ENCODE measurements at regions not wholly inside any gene's neighbourhood (a gene's known extent, or its start where the extent isn't known, plus 50 kb on each side); places are given as distances from the start of the nearest gene placed in this dataset.
"Not testable (repeated sequence)": the region's sequence is repeated elsewhere in the genome, so short reads cannot be mapped to it uniquely, and the experiment has no call there.

DNA sequence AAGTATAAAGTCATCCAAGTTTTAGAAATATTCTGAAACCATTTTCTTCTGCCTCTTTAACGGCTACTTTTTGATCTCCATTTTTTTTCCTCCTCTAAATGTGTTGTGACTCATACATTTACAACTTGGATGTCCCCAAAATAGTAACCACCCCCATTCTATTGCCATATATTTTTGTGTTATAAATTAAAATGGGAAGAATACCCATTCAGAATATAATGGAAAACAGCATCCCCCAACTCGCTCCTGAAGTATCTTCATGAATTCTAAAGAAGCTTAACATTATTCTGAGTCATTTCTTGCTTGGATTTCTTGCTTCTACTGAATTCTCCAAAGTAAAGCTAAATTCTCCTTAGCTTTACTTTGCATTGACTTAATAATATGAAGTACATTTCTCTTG is 92.0 kb upstream of the PTPN13 start:
- Histone ChIP-seq H3K4me2 (ENCODE audit: low read length) (no peak overlapping the region), H3K4me1 (ENCODE audit: control insufficient read depth, insufficient read depth, low read length) (peaks cover 4% of the 10 kb centered on the region), H3K9me3 (replicated peaks; ENCODE audit: low read length) (no peaks in the 10 kb centered on the region), H3K27me3 (ENCODE audit: control insufficient read depth, insufficient read depth, low read length) (no peaks in the 10 kb centered on the region), H3K9ac (ENCODE audit: low read depth, low read length) (no peak overlapping the region), H3K4me3 (ENCODE audit: low read length) (no peak overlapping the region), H3K36me3 (ENCODE audit: insufficient read depth, low read length) (no peaks in the 10 kb centered on the region)

- Histone ChIP-seq H3K4me1 (ENCODE audit: control insufficient read depth, insufficient read depth, low read length) (peaks cover 13% of the 10 kb centered on the region), H3K4me2 (ENCODE audit: low read length) (no peak overlapping the region), H3K27me3 (ENCODE audit: control insufficient read depth, insufficient read depth, low read length) (no peaks in the 10 kb centered on the region), H3K36me3 (ENCODE audit: insufficient read depth, low read length) (no peaks in the 10 kb centered on the region), H3K9me3 (replicated peaks; ENCODE audit: low read length) (no peaks in the 10 kb centered on the region), H3K9ac (ENCODE audit: low read depth, low read length) (no peak overlapping the region), H3K4me3 (ENCODE audit: low read length) (no peak overlapping the region)
These were observed 87.5 kb upstream of the PTPN13 start for GRCh38 chr4:86506591-86506990.

- Histone ChIP-seq H3K27me3 (ENCODE audit: control insufficient read depth, insufficient read depth, low read length) (no peaks in the 10 kb centered on the region), H3K4me3 (ENCODE audit: low read length) (peak overlapping the region; percentile 51), H3K9me3 (replicated peaks; ENCODE audit: low read length) (no peaks in the 10 kb centered on the region), H3K4me1 (ENCODE audit: control insufficient read depth, insufficient read depth, low read length) (peaks cover 13% of the 10 kb centered on the region), H3K36me3 (ENCODE audit: insufficient read depth, low read length) (no peaks in the 10 kb centered on the region), H3K4me2 (ENCODE audit: low read length) (peak overlapping the region; percentile 74), H3K9ac (ENCODE audit: low read depth, low read length) (peak overlapping the region; percentile 5)
These were observed 85.7 kb upstream of the PTPN13 start for GRCh38 chr4:86508436-86508835.

GRCh38 chr4:86511590-86511989 is 82.5 kb upstream of the PTPN13 start:
- H3K36me3 ChIP-seq (ENCODE audit: insufficient read depth, low read length), result no peaks in the 10 kb centered on the region
- H3K4me1 ChIP-seq (ENCODE audit: control insufficient read depth, insufficient read depth, low read length), result peaks cover 13% of the 10 kb centered on the region
- no peak overlapping the region for H3K9ac ChIP-seq (ENCODE audit: low read depth, low read length)
- no peak overlapping the region for H3K4me3 ChIP-seq (ENCODE audit: low read length)
- H3K27me3 ChIP-seq (ENCODE audit: control insufficient read depth, insufficient read depth, low read length), result no peaks in the 10 kb centered on the region
- no peaks in the 10 kb centered on the region for H3K9me3 ChIP-seq (replicated peaks; ENCODE audit: low read length)
- H3K4me2 ChIP-seq (ENCODE audit: low read length), result no peak overlapping the region

DNA sequence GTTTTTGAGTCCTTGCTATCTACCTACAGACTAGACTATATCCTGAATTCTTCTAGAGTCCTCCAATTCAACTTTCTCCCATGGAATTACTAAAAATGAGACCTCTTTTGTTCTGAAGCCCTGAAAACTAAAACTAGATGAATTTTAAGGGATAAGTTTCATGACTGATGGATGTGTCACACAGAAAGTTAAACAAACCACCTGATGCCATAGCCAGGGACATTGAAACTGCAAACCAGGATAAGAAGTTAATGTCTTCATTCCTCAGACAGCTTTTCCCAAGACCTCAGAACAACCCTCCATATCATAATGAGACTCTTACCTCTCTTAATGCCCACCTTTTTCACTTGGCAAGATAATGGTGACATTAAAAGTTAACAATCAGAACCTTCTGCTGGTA is 81.5 kb upstream of the PTPN13 start:
- Histone ChIP-seq H3K4me2 (ENCODE audit: low read length) (no peak overlapping the region), H3K27me3 (ENCODE audit: control insufficient read depth, insufficient read depth, low read length) (no peaks in the 10 kb centered on the region), H3K9ac (ENCODE audit: low read depth, low read length) (no peak overlapping the region), H3K4me3 (ENCODE audit: low read length) (no peak overlapping the region), H3K4me1 (ENCODE audit: control insufficient read depth, insufficient read depth, low read length) (peaks cover 13% of the 10 kb centered on the region), H3K9me3 (replicated peaks; ENCODE audit: low read length) (no peaks in the 10 kb centered on the region), H3K36me3 (ENCODE audit: insufficient read depth, low read length) (no peaks in the 10 kb centered on the region)

DNA sequence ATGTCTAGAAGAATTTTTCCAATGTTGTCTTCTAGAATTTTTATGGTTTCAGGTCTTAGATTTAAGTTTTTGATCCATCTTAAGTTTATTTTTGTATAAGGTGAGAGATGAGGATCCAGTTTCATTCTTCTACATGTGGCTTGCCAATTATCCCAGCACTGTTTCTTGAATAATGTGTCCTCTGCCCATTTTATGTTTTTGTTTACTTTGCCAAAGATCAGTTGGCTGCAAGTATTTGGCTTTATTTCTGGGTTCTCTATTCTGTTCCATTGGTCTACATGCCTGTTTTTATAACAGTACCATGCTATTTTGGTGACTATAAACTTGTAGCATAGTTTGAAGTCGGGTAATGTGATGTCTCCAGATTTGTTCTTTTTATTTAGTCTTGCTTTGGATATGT is 78.2 kb upstream of the PTPN13 start:
- not testable (repeated sequence) for H3K4me1 ChIP-seq (ENCODE audit: control insufficient read depth, insufficient read depth, low read length); H3K36me3 ChIP-seq (ENCODE audit: insufficient read depth, low read length); H3K4me3 ChIP-seq (ENCODE audit: low read length); H3K9ac ChIP-seq (ENCODE audit: low read depth, low read length); H3K27me3 ChIP-seq (ENCODE audit: control insufficient read depth, insufficient read depth, low read length); H3K4me2 ChIP-seq (ENCODE audit: low read length); H3K9me3 ChIP-seq (replicated peaks; ENCODE audit: low read length)

DNA sequence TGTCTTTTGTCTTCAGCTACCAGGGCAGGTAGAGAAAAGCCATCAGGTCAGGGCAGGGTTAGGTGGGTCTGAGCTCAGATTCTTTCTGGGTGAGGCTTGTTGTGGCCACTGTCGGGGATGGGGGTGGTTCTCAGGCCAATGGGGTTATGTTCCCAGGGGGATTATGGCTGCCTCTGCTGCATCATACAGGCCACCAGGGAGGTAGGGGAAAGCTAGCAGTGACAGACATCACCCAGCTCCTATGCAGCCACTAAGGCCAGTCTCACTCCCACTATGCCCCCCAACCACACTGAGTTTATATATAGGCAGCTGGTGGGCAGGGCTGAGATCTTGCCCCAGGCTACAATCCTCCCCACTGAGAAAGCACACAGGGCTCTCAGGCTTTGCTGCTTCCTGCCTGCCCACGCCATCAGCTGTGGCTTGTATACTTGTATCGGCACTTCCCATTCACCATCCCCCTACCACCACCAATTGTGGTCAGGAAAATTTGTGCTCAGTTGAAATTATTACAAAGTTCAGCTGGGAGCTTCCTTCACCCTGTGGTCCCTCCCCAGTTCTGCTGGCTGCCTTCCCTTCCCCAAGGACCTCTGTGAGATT is 72.6 kb upstream of the PTPN13 start:
- Histone ChIP-seq H3K36me3 (ENCODE audit: insufficient read depth, low read length) (no peaks in the 10 kb centered on the region), H3K4me2 (ENCODE audit: low read length) (no peak overlapping the region), H3K9ac (ENCODE audit: low read depth, low read length) (no peak overlapping the region), H3K4me1 (ENCODE audit: control insufficient read depth, insufficient read depth, low read length) (no peaks in the 10 kb centered on the region), H3K9me3 (replicated peaks; ENCODE audit: low read length) (no peaks in the 10 kb centered on the region), H3K27me3 (ENCODE audit: control insufficient read depth, insufficient read depth, low read length) (peaks cover 12% of the 10 kb centered on the region), H3K4me3 (ENCODE audit: low read length) (no peak overlapping the region)

GRCh38 chr4:86522349-86522748 is 71.8 kb upstream of the PTPN13 start:
- H3K9ac ChIP-seq (ENCODE audit: low read depth, low read length), result no peak overlapping the region
- no peaks in the 10 kb centered on the region for H3K36me3 ChIP-seq (ENCODE audit: insufficient read depth, low read length)
- H3K9me3 ChIP-seq (replicated peaks; ENCODE audit: low read length), result no peaks in the 10 kb centered on the region
- H3K4me2 ChIP-seq (ENCODE audit: low read length), result no peak overlapping the region
- no peaks in the 10 kb centered on the region for H3K4me1 ChIP-seq (ENCODE audit: control insufficient read depth, insufficient read depth, low read length)
- H3K4me3 ChIP-seq (ENCODE audit: low read length), result no peak overlapping the region
- H3K27me3 ChIP-seq (ENCODE audit: control insufficient read depth, insufficient read depth, low read length), result peaks cover 12% of the 10 kb centered on the region

GRCh38 chr4:86523333-86523732 is 70.8 kb upstream of the PTPN13 start:
- H3K4me3 ChIP-seq (ENCODE audit: low read length), result no peak overlapping the region
- H3K4me1 ChIP-seq (ENCODE audit: control insufficient read depth, insufficient read depth, low read length), result no peaks in the 10 kb centered on the region
- peaks cover 12% of the 10 kb centered on the region for H3K27me3 ChIP-seq (ENCODE audit: control insufficient read depth, insufficient read depth, low read length)
- no peak overlapping the region for H3K4me2 ChIP-seq (ENCODE audit: low read length)
- H3K36me3 ChIP-seq (ENCODE audit: insufficient read depth, low read length), result no peaks in the 10 kb centered on the region
- no peaks in the 10 kb centered on the region for H3K9me3 ChIP-seq (replicated peaks; ENCODE audit: low read length)
- no peak overlapping the region for H3K9ac ChIP-seq (ENCODE audit: low read depth, low read length)

DNA sequence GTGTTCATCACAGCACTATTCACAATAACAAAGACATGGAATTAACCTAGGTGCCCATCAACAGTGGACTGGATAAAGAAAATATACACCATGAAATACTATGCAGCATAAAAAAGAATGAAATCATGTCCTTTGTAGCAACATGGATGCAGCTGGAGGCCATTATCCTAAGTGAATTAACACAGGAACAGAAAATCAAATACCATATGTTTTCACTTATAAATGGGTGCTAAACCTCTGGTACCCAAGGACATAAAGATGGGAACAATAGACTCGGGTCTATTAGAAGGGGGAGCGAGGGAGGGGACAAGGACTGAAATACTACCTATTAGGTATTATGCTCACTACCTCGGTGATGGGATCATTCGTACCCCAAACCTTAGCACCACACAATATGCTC is 66.4 kb upstream of the PTPN13 start:
- peaks cover 12% of the 10 kb centered on the region for H3K27me3 ChIP-seq (ENCODE audit: control insufficient read depth, insufficient read depth, low read length)
- H3K9ac ChIP-seq (ENCODE audit: low read depth, low read length); H3K4me2 ChIP-seq (ENCODE audit: low read length); H3K9me3 ChIP-seq (replicated peaks; ENCODE audit: low read length); H3K4me3 ChIP-seq (ENCODE audit: low read length); H3K36me3 ChIP-seq (ENCODE audit: insufficient read depth, low read length); H3K4me1 ChIP-seq (ENCODE audit: control insufficient read depth, insufficient read depth, low read length): not testable (repeated sequence)

DNA sequence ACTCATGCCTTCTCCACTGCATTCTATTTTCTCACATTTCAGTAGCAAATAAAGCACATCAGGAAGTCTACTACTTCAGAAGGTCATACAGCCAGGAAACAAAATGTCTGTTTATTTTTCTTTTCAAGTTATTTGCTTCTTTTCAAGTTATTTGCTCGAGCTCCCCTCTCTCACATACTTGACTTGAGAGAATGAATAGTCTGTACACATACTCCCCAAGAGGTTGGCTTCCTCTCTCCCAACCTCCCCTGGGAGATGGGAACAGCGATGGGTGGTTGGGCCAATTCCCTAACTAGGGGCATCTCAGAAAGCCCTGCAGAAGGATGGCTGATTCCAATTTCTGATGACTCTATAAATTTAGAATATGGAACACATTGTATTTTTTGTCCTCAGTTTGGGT is 64.7 kb upstream of the PTPN13 start:
- Histone ChIP-seq H3K4me2 (ENCODE audit: low read length) (no peak overlapping the region), H3K4me1 (ENCODE audit: control insufficient read depth, insufficient read depth, low read length) (no peaks in the 10 kb centered on the region), H3K9ac (ENCODE audit: low read depth, low read length) (no peak overlapping the region), H3K9me3 (replicated peaks; ENCODE audit: low read length) (no peaks in the 10 kb centered on the region), H3K4me3 (ENCODE audit: low read length) (no peak overlapping the region), H3K36me3 (ENCODE audit: insufficient read depth, low read length) (no peaks in the 10 kb centered on the region), H3K27me3 (ENCODE audit: control insufficient read depth, insufficient read depth, low read length) (peaks cover 4% of the 10 kb centered on the region)

DNA sequence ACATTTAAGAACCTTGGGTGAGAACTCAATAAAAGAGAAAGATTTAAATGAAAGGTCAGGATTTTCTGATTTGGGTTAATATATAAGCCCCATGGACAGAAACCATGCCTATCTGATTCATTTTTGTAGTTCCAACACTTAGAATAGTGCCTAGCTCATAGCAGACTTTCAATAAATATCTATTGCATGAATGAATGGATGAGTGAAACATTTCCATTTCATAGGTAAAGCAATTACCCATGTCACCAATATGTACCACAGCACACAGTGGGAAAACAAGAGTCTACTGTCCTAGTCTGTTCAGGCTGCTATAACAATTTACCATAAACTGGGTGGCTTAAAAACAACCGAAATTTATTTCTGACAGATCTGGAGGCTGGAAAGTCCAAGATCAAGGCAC is 63.9 kb upstream of the PTPN13 start:
- no peak overlapping the region for H3K4me3 ChIP-seq (ENCODE audit: low read length)
- no peaks in the 10 kb centered on the region for H3K9me3 ChIP-seq (replicated peaks; ENCODE audit: low read length)
- H3K4me1 ChIP-seq (ENCODE audit: control insufficient read depth, insufficient read depth, low read length), result no peaks in the 10 kb centered on the region
- no peak overlapping the region for H3K9ac ChIP-seq (ENCODE audit: low read depth, low read length)
- peaks cover 4% of the 10 kb centered on the region for H3K27me3 ChIP-seq (ENCODE audit: control insufficient read depth, insufficient read depth, low read length)
- no peak overlapping the region for H3K4me2 ChIP-seq (ENCODE audit: low read length)
- no peaks in the 10 kb centered on the region for H3K36me3 ChIP-seq (ENCODE audit: insufficient read depth, low read length)

Data from skeletal muscle satellite cell (primary cell).